ENCODE measurements at regions not wholly inside any gene's neighbourhood (a gene's known extent, or its start where the extent isn't known, plus 50 kb on each side); places are given as distances from the start of the nearest gene placed in this dataset.

DNA sequence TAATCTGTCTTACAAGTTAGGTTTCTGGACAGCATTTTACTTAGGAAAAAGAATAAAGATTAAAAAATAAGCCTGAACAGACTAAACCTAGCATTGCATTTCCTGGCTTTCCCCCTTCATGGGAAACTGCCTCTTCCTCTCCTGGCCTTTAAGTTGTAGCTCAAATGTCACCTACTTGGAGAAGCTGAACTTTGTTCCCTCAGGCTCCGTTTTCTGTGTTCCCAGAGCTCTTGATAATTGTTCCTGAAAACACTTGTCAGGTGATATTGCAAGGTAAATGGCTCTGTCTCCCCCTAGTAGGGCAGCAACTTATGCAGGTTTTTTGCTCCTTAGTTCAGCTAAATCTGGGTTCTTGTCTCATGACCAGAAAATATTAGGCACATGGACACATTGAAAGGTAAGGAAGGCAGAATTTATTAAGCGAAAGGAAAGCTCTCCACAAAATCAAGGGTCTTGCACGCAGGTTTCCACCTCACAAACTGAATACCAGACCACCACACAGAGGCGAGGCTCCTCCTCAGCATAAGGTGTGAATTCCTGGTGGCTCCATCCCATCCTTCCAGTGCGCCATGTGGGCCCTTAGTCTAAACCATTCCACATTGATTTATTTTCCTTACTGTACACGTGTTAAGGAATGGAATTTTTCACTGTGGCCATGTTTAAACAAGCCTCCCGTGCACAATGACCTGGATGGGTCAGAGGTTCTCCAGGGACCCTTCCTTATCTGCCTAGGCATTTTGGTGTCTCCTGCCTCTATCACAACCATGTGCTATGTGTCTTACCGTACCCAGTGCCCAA is 229.3 kb downstream of the HNMT start:
- no peak overlapping the region for H3K27ac ChIP-seq
- TF ChIP-seq, protein P1, sequence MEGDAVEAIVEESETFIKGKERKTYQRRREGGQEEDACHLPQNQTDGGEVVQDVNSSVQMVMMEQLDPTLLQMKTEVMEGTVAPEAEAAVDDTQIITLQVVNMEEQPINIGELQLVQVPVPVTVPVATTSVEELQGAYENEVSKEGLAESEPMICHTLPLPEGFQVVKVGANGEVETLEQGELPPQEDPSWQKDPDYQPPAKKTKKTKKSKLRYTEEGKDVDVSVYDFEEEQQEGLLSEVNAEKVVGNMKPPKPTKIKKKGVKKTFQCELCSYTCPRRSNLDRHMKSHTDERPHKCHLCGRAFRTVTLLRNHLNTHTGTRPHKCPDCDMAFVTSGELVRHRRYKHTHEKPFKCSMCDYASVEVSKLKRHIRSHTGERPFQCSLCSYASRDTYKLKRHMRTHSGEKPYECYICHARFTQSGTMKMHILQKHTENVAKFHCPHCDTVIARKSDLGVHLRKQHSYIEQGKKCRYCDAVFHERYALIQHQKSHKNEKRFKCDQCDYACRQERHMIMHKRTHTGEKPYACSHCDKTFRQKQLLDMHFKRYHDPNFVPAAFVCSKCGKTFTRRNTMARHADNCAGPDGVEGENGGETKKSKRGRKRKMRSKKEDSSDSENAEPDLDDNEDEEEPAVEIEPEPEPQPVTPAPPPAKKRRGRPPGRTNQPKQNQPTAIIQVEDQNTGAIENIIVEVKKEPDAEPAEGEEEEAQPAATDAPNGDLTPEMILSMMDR (IDR thresholded peaks at IDR 0.05), result no peak
- no peak for TF ChIP-seq POLR2A (IDR thresholded peaks at IDR 0.05)
- no peaks in the 10 kb centered on the region for H3K9me3 ChIP-seq
- H3K4me1 ChIP-seq, result no peaks in the 10 kb centered on the region
- DNase-seq, result no peak
- H3K4me3 ChIP-seq, result no peak overlapping the region
- no peaks in the 10 kb centered on the region for H3K27me3 ChIP-seq
- no peaks in the 10 kb centered on the region for H3K36me3 ChIP-seq

- H3K27me3 ChIP-seq, result no peaks in the 10 kb centered on the region
- H3K9me3 ChIP-seq, result no peaks in the 10 kb centered on the region
- H3K4me1 ChIP-seq, result no peaks in the 10 kb centered on the region
- H3K36me3 ChIP-seq, result no peaks in the 10 kb centered on the region
- TF ChIP-seq, protein P1 (IDR thresholded peaks at IDR 0.05), result no peak
- TF ChIP-seq POLR2A (IDR thresholded peaks at IDR 0.05), result no peak
- no peak overlapping the region for H3K4me3 ChIP-seq
- no peak overlapping the region for H3K27ac ChIP-seq
- no peak for DNase-seq
Measured at GRCh38 chr2:138201286-138201685, 237.0 kb downstream of the HNMT start.

DNA sequence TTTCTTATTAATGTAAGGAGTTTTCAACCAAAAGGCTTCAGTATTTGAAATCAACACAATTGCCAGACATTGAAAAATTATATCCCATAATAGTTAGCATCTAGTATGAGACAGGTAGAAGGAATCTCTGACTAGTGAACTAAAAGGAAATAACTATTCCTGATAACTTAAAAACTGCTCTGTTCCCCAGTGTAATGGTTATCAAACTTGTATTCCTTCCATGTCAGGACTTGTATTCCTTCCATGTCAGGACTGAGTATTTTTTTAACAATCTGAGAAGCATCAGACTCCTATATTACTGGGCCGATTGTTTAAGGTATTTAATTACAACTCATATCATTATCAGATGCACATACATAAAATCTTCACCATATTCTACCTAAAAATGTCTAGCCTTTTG is 238.5 kb downstream of the HNMT start:
- Histone ChIP-seq H3K36me3 (no peaks in the 10 kb centered on the region), H3K4me1 (no peaks in the 10 kb centered on the region), H3K27me3 (no peaks in the 10 kb centered on the region), H3K9me3 (no peaks in the 10 kb centered on the region), H3K4me3 (no peak overlapping the region), H3K27ac (no peak overlapping the region)
- TF ChIP-seq, protein P1 (IDR thresholded peaks at IDR 0.05), result no peak
- no peak for TF ChIP-seq POLR2A (IDR thresholded peaks at IDR 0.05)
- no peak for DNase-seq

DNA sequence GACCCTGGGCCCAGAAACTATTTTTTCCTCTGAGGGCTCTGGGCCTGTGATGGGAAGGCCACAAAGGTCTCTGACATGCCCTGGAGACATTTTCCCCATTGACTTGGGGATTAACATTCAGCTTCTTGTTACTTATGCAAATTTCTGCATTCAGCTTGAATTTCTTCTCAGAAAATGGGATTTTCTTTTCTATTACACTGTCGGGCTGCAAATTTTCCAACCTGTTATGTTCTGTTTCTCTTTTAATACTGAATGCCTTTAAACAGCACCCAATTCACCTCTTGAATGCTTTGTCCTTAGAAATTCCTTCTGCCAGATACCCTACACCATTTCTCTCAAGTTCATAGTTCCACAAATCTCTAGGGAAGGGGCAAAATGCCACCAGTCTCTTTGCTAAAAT is 241.0 kb downstream of the HNMT start:
- H3K4me3 ChIP-seq, result no peak overlapping the region
- H3K36me3 ChIP-seq, result no peaks in the 10 kb centered on the region
- H3K9me3 ChIP-seq, result no peaks in the 10 kb centered on the region
- TF ChIP-seq, protein P1 (IDR thresholded peaks at IDR 0.05), result no peak
- TF ChIP-seq POLR2A (IDR thresholded peaks at IDR 0.05), result no peak
- no peak overlapping the region for H3K27ac ChIP-seq
- no peaks in the 10 kb centered on the region for H3K4me1 ChIP-seq
- H3K27me3 ChIP-seq, result no peaks in the 10 kb centered on the region
- no peak for DNase-seq

- DNase-seq, result no peak
- TF ChIP-seq, protein P1 (IDR thresholded peaks at IDR 0.05), result no peak
- no peak for TF ChIP-seq POLR2A (IDR thresholded peaks at IDR 0.05)
- H3K27ac ChIP-seq, result no peak overlapping the region
- no peak overlapping the region for H3K4me3 ChIP-seq
- H3K4me1 ChIP-seq, result no peaks in the 10 kb centered on the region
- no peaks in the 10 kb centered on the region for H3K36me3 ChIP-seq
- H3K27me3 ChIP-seq, result no peaks in the 10 kb centered on the region
- H3K9me3 ChIP-seq, result no peaks in the 10 kb centered on the region
Measured at GRCh38 chr2:138207074-138207930, 243.0 kb downstream of the HNMT start.

Data from Peyer's patch (tissue), 4 donors.